Endothelial cell of umbilical vein (primary cell): ENCODE measurements at regions not wholly inside any gene's neighbourhood (a gene's known extent, or its start where the extent isn't known, plus 50 kb on each side); places are given as distances from the start of the nearest gene placed in this dataset.

Experiments
- BruUV-seq: library from RNA; stranded (reverse); fragments of 400-500 nt; replicated peaks from 2 replicates; lab custom pipeline; 2021; lab: Mats Ljungman, UMichigan
- CTCF ChIA-PET: fragments of 300-600, 350-600 bp; sonication (Branson Sonifier 250); formaldehyde crosslinking; loops from one replicate; lab custom pipeline; 2021; ENCODE audit warnings: antibody characterized with exemption, inconsistent platforms; lab: Charles Lee
- POLR2A ChIA-PET: fragments of 300-600, 350-600 bp; sonication (Branson Sonifier 250); formaldehyde crosslinking; loops from one replicate; lab custom pipeline; 2021; ENCODE audit warnings: antibody characterized with exemption, inconsistent platforms; lab: Charles Lee
- DNase-seq: peaks from one replicate; pipeline ENCODE4 v3.0.0-alpha.2; 2011; ENCODE audit warnings: low read depth, low spot score
- FAIRE-seq: peaks from 2 replicates; lab custom pipeline; 2011; peaks lifted over from hg19 to GRCh38; lab: Jason Lieb, UNC
- H2AFZ ChIP-seq: 2 replicates; pipeline ENCODE4 v1.6.0; 2012; ENCODE audit warnings: low read depth, low read length, control low read depth, inconsistent platforms
- H3K27ac ChIP-seq: 2 replicates; pipeline ENCODE4 v1.5.1; 2011; ENCODE audit warnings: low read depth, mild to moderate bottlenecking, control low read depth, low read length, moderate library complexity; ENCODE audit not compliant: insufficient read depth
- H3K27me3 ChIP-seq, 2 experiments: 2 replicates each; pipeline versions ENCODE4 v1.6.0 to v1.6.1; 2011; ENCODE audit warnings: low read length in 2 of 2, mixed read lengths in 1 of 2; ENCODE audit not compliant: control insufficient read depth in 2 of 2, insufficient read depth in 2 of 2
- H3K36me3 ChIP-seq, 2 experiments: 2 replicates in 1 of 2; 3 replicates in 1 of 2; pipeline ENCODE4 v1.5.1; 2011; ENCODE audit warnings: low read length in 2 of 2, mild to moderate bottlenecking in 1 of 2, moderate library complexity in 1 of 2; ENCODE audit not compliant: control insufficient read depth in 2 of 2, insufficient read depth in 2 of 2; ENCODE audit errors: extremely low read depth in 1 of 2
- H3K4me1 ChIP-seq: 3 replicates; pipeline ENCODE4 v1.5.1; 2011; ENCODE audit warnings: mild to moderate bottlenecking, low read length; ENCODE audit not compliant: control insufficient read depth, insufficient read depth; ENCODE audit errors: extremely low read depth
- H3K4me2 ChIP-seq: 2 replicates; pipeline ENCODE4 v1.6.1; 2011; ENCODE audit warnings: low read length, control low read depth, mixed read lengths; ENCODE audit not compliant: insufficient read depth
- H3K4me3 ChIP-seq, 3 experiments: fragments of 200-600 bp in 1 of 3; sonication (generic), shearing (Covaris generic) in 1 of 3; replicated peaks in 1 of 3; 2 replicates each; pipeline ENCODE4 v1.5.1; 2011 to 2016; ENCODE audit warnings: control low read depth in 3 of 3, low read length in 3 of 3, mild to moderate bottlenecking in 2 of 3, inconsistent platforms in 1 of 3, low read depth in 1 of 3, moderate library complexity in 1 of 3; ENCODE audit not compliant: insufficient read depth in 1 of 3
- H3K79me2 ChIP-seq: 2 replicates; pipeline ENCODE4 v1.6.0; 2012; ENCODE audit warnings: low read length, inconsistent platforms; ENCODE audit not compliant: control insufficient read depth, insufficient read depth
- H3K9ac ChIP-seq: replicated peaks from 2 replicates; pipeline ENCODE3; 2011; ENCODE audit warnings: low read length, control low read depth; ENCODE audit not compliant: insufficient read depth; ENCODE audit errors: extremely low read depth
- H3K9me1 ChIP-seq: replicated peaks from 3 replicates; pipeline ENCODE4 v1.6.0; 2011; ENCODE audit warnings: mild to moderate bottlenecking, low read length; ENCODE audit not compliant: control insufficient read depth, insufficient read depth; ENCODE audit errors: extremely low read depth
- H3K9me3 ChIP-seq: replicated peaks from 2 replicates; pipeline ENCODE4 v1.5.1; 2012; ENCODE audit warnings: low read length, inconsistent platforms; ENCODE audit not compliant: control insufficient read depth, insufficient read depth
- H4K20me1 ChIP-seq: replicated peaks from 2 replicates; pipeline ENCODE3; 2011; ENCODE audit warnings: mild to moderate bottlenecking, low read length; ENCODE audit not compliant: control insufficient read depth, insufficient read depth; ENCODE audit errors: extremely low read depth
- CTCF ChIP-seq, 2 donors: IDR thresholded peaks; 1 replicate in 1 of 2; 2 replicates in 1 of 2; pipeline ENCODE4 v1.5.1; 2011; ENCODE audit warnings: low read length in 2 of 2, mild to moderate bottlenecking in 2 of 2, moderate library complexity in 2 of 2, control low read depth in 1 of 2, inconsistent platforms in 1 of 2, low read depth in 1 of 2; ENCODE audit not compliant: insufficient read depth in 1 of 2; ENCODE audit errors: extremely low read depth in 1 of 2
- EZH2 ChIP-seq: IDR thresholded peaks from 2 replicates; pipeline ENCODE4 v1.6.1; 2012; ENCODE audit warnings: borderline replicate concordance, low read depth, mild to moderate bottlenecking, moderate library complexity, low read length, inconsistent platforms; ENCODE audit not compliant: severe bottlenecking
- FOS ChIP-seq: IDR thresholded peaks from 2 replicates; pipeline ENCODE4 v1.6.1; 2011; ENCODE audit warnings: mild to moderate bottlenecking, low read length, moderate library complexity, borderline replicate concordance; ENCODE audit not compliant: insufficient read depth
- GATA2 ChIP-seq: IDR thresholded peaks from 2 replicates; pipeline ENCODE4 v1.7.0; 2011; ENCODE audit warnings: low read depth, mild to moderate bottlenecking, moderate library complexity, mixed read lengths, low read length; ENCODE audit not compliant: insufficient read length, insufficient read depth
- JUN ChIP-seq: IDR thresholded peaks from 2 replicates; pipeline ENCODE4 v1.6.1; 2011; ENCODE audit warnings: borderline replicate concordance, low read depth; ENCODE audit not compliant: insufficient read length, insufficient read depth
- MYC ChIP-seq: IDR thresholded peaks from one replicate; pipeline ENCODE4 v1.6.1; 2011; ENCODE audit warnings: mild to moderate bottlenecking, low read depth, low read length
- POLR2A ChIP-seq: IDR thresholded peaks from 2 replicates; pipeline ENCODE4 v1.6.1; 2012; ENCODE audit warnings: low read depth, mild to moderate bottlenecking, control low read depth, low read length
- POLR2AphosphoS5 ChIP-seq: IDR thresholded peaks from 2 replicates; pipeline ENCODE4 v1.6.1; 2012; ENCODE audit warnings: low read depth, mild to moderate bottlenecking, control low read depth, low read length, moderate library complexity; ENCODE audit not compliant: insufficient read depth
- dilution Hi-C: fragments of 300-500 bp; cut with MboI; formaldehyde crosslinking; loops from one replicate; pipeline ENCODE4 v1.15.0; 2019; ENCODE audit warnings: low sequenced_read_pairs; ENCODE audit not compliant: extremely low pct_ligation_motif_present
- intact Hi-C: fragments of 100-400 bp; cut with micrococcal nuclease; formaldehyde crosslinking; loops from one replicate; pipeline ENCODE4 v1.10.0; 2022
- TF ChIP-seq, protein P1 (sequence below): IDR thresholded peaks from 2 replicates; pipeline ENCODE4 v1.6.1; 2011; ENCODE audit not compliant: insufficient read depth, insufficient read length

GRCh38 chr4:31667686-31668085 lies 947.5 kb downstream of the PCDH7 start:
- Histone ChIP-seq H3K4me3 (no peak overlapping the region), H3K9me1 (no peaks in the 10 kb centered on the region), H3K27ac (no peak overlapping the region), H2AFZ (no peak overlapping the region), H3K36me3 (no peaks in the 10 kb centered on the region), H3K79me2 (no peaks in the 10 kb centered on the region), H3K9ac (no peak overlapping the region), H4K20me1 (no peaks in the 10 kb centered on the region), H3K4me1 (no peaks in the 10 kb centered on the region), H3K4me2 (no peak overlapping the region), H3K9me3 (no peaks in the 10 kb centered on the region), H3K27me3 (no peaks in the 10 kb centered on the region)
- DNase-seq = no peak
- POLR2A ChIA-PET = no interaction called here
- intact Hi-C loops (no loop called here), dilution Hi-C loops (no loop called here)
- TF ChIP-seq JUN = no peak
- TF ChIP-seq, protein P1, sequence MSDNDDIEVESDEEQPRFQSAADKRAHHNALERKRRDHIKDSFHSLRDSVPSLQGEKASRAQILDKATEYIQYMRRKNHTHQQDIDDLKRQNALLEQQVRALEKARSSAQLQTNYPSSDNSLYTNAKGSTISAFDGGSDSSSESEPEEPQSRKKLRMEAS = no peak
- no peak for TF ChIP-seq POLR2A
- no peak for TF ChIP-seq POLR2AphosphoS5
- TF ChIP-seq GATA2 = no peak
- TF ChIP-seq MYC = no peak
- no peak for TF ChIP-seq FOS
- no peak for TF ChIP-seq EZH2
- no peak for TF ChIP-seq CTCF (IDR thresholded peaks at IDR 0.05; ENCODE audit: extremely low read depth in 1 of 2, insufficient read depth in 1 of 2, low read depth in 1 of 2, low read length in 2 of 2)
- no TSS peak for BruUV-seq
- FAIRE-seq = no peak
- CTCF ChIA-PET = no interaction called here
